HG03135 (cell line): ENCODE measurements at regions not wholly inside any gene's neighbourhood (a gene's known extent, or its start where the extent isn't known, plus 50 kb on each side); places are given as distances from the start of the nearest gene placed in this dataset.
"Not testable (repeated sequence)": the region's sequence is repeated elsewhere in the genome, so short reads cannot be mapped to it uniquely, and the experiment has no call there.

Experiments used
- ATAC-seq: cut with Tn5 transposase; IDR thresholded peaks from one replicate; pipeline ENCODE4 v1.9.1; 2021; ENCODE audit warnings: mild to moderate bottlenecking, moderate library complexity; ENCODE audit not compliant: unreplicated experiment

GRCh38 chr17:64785011-64785421, 122.9 kb upstream of the SMURF2 start:
- ATAC-seq: no peak

- ATAC-seq: no peak
Observed at GRCh38 chr17:64784353-64785010, 122.4 kb upstream of the SMURF2 start.

GRCh38 chr17:64783556-64784352, 121.6 kb upstream of the SMURF2 start:
- no peak for ATAC-seq

DNA sequence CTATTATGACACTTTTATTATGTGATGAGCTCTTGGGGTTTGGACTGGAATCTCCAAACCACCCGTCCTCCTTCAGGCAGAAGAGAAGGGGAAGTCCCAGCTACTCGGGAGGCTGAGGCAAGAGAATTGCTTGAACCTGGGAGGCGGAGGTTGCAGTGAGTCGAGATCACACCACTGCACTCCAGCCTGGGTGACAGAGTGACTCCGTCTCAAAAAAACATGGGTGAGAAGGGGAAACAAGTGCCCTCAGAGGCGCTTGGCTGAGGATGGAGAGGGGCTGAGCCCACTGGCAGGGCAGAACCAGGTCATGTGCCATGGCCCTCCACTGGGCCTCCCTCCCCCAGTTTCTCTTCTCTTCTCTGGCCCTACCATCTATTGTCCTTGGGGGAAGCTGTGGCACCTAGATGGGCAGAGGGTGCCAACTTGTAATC, 120.9 kb upstream of the SMURF2 start:
- ATAC-seq: no peak

DNA sequence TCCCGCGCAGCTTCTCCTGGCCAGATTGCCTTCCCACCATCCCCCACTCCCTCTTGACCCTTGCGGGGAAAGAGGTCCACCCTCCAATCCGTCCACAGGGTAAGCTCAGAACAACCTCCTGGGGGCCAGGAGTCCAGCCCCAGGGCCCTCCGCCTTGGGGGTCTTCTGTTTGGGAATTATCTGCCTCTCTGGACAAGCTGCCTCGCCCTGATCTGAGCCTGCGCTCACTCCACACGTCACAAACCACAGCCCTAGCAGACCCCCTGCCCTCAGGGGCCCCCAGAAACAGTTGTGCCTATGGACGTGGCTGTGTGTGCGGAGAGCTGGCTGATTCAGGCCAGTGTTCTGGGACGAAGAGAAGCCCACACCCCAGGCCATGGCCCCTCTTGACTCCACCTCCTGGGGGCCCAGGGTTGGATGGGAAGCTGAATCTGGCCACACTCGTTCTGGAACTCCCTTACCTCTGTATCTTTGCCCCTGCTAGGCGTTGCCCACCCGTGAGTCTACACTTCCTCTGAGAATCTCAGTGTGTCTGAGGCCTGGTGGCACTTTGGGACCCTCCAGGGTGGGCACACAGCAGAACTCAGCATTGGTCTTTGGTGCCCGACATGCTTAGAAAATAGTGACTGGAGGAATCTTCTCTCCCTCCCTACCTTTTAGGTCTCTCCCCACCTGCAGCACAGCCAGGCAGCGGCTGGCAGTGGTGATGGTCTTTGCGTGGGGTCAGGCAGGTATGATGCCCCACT, 119.9 kb upstream of the SMURF2 start:
- no peak for ATAC-seq

- ATAC-seq: no peak
Observed at GRCh38 chr17:64781014-64781756, 119.1 kb upstream of the SMURF2 start.

GRCh38 chr17:64780096-64781013, 118.2 kb upstream of the SMURF2 start:
- no peak for ATAC-seq

- no peak for ATAC-seq
Observed at GRCh38 chr17:64779376-64780095, 117.4 kb upstream of the SMURF2 start.

DNA sequence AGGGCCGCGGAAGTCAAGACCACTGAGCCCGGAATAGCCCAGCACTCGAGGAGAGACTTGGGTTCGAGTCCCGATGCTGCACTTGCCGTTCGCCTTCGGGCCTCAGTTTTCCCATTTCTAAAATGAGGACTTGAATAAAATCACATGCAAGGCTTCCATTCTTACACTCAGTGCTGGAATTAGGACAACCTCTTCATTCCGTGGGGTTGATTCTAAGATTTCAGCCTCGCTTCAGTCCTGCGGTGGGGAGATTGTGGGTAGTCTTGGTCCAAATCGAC, 116.9 kb upstream of the SMURF2 start:
- not testable (repeated sequence) for ATAC-seq

- ATAC-seq: no peak
Observed at GRCh38 chr17:64778240-64779097, 116.4 kb upstream of the SMURF2 start.

- no peak for ATAC-seq
Observed at GRCh38 chr17:64777415-64778239, 115.5 kb upstream of the SMURF2 start.

- peak; percentile 67 for ATAC-seq
Observed at GRCh38 chr17:64776720-64777414, 114.8 kb upstream of the SMURF2 start.

DNA sequence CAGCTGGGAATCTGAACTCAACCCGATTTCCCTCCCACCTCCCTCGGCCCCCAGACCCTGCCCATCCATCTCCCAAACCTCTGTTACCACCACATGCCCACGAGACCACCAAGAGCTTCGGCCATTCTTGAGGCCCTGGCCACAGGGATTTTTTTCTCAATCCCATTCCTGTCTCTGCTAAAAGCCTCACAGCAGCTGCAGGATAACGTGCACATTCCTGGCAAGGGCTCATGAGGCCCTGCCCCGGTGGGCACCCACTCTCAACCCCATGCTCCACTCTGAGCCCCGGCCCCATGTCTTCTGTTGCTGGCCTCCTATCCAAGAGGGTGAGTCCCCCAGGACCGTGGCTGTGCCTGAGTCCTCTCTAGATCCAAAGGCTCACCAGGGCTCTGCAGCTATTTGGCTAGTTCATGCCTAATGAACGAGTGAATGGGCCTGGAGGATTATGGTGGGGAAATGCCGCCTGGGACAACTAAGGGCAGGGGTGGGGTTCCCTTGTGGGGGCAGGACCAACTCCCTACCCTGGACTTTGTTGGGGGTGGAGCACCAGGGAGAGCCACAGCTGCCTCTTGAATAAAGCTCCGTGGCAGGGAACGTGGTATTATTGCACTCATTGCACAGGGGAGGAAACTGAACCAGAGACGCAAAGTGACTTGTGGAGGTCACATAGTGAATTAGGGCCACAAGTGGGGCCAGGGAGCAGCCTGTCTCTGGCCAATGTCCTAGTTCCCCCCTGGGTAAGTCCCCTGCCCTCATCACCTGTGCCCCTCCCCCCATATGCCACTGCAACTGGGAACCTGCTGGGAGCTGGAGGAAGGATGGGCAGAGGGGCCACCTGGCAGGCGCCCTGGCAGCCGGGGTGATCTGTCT, 113.8 kb upstream of the SMURF2 start:
- ATAC-seq: no peak

GRCh38 chr17:64774888-64775540, 112.9 kb upstream of the SMURF2 start:
- no peak for ATAC-seq

DNA sequence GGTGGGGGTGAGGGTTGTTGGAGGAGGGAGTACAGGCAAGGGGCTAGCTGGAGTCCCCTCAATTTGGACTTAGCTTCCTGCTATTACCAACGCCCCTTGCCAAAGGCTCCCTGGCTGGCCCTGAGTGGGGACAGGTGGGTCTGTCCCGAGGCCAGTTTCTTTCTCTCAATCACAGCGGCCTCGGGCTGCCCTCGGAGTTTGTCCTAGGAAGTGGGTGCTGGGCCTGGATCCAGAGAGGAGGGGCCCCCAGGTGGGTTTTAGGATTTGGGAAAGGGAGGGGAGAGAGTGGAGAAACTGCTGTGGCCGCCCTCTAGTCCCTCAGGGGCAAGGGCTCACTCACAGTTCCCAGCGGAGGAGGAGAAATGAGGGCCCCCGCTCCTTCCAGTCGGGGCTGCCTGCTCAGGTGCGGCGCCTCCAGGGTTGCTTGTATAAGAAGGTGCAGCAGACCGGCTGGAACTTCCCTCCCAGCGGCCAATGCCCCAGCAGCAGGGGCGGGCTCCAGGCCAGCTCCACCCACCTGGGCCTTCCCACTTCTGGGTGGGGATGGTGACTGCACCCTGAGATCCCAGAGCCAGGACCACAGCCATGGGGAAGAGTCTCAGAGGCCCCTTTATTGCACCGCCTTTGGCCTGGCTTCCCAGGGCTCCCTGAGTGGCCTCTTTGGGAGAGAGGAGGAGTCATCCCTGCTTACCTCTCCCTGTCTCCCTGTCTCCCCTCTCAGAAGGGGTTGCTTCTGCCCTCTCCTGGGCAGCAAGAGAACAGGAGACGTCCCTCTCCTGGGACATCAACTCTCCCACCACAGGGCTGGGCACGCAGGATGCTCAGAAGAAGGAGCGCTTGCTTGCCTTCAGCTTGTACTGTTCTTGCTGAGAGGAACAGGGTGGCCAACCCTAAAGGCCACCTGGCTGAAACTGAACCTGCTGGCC, 112.0 kb upstream of the SMURF2 start:
- ATAC-seq: no peak
